AG04450 (cell line): ENCODE measurements at regions not wholly inside any gene's neighbourhood (a gene's known extent, or its start where the extent isn't known, plus 50 kb on each side); places are given as distances from the start of the nearest gene placed in this dataset.

Experiments used
- CTCF ChIA-PET: fragments of 300-600, 350-600 bp; formaldehyde crosslinking; extraction: SDS; loops from one replicate; lab custom pipeline; 2022; ENCODE audit warnings: antibody characterized with exemption, inconsistent platforms; lab: Charles Lee
- POLR2A ChIA-PET: fragments of 350-600 bp; formaldehyde crosslinking; extraction: SDS; loops from one replicate; lab custom pipeline; 2021; ENCODE audit warnings: antibody characterized with exemption, inconsistent platforms; lab: Yijun Ruan, JAX
- DNase-seq: peaks from one replicate; pipeline ENCODE4 v3.0.0-alpha.2; 2011; ENCODE audit warnings: low read depth, low spot score
- H3K27ac ChIP-seq: one replicate; pipeline ENCODE4 v1.5.1; 2012; ENCODE audit warnings: low read depth, low read length, control low read depth
- H3K27me3 ChIP-seq: one replicate; pipeline ENCODE4 v1.6.0; 2012; ENCODE audit warnings: low read length; ENCODE audit not compliant: control insufficient read depth, insufficient read depth
- H3K4me3 ChIP-seq: 2 replicates; pipeline ENCODE4 v1.5.1; 2011; ENCODE audit warnings: mild to moderate bottlenecking, low read depth, low read length, control low read depth
- H3K9me3 ChIP-seq: 2 replicates; pipeline ENCODE4 v1.5.1; 2012; ENCODE audit warnings: low read length; ENCODE audit not compliant: control insufficient read depth, insufficient read depth
- TF ChIP-seq, protein P1 (sequence below): IDR thresholded peaks from 2 replicates; pipeline ENCODE4 v1.5.1; 2011; ENCODE audit warnings: low read depth, low read length, control low read depth, inconsistent platforms

DNA sequence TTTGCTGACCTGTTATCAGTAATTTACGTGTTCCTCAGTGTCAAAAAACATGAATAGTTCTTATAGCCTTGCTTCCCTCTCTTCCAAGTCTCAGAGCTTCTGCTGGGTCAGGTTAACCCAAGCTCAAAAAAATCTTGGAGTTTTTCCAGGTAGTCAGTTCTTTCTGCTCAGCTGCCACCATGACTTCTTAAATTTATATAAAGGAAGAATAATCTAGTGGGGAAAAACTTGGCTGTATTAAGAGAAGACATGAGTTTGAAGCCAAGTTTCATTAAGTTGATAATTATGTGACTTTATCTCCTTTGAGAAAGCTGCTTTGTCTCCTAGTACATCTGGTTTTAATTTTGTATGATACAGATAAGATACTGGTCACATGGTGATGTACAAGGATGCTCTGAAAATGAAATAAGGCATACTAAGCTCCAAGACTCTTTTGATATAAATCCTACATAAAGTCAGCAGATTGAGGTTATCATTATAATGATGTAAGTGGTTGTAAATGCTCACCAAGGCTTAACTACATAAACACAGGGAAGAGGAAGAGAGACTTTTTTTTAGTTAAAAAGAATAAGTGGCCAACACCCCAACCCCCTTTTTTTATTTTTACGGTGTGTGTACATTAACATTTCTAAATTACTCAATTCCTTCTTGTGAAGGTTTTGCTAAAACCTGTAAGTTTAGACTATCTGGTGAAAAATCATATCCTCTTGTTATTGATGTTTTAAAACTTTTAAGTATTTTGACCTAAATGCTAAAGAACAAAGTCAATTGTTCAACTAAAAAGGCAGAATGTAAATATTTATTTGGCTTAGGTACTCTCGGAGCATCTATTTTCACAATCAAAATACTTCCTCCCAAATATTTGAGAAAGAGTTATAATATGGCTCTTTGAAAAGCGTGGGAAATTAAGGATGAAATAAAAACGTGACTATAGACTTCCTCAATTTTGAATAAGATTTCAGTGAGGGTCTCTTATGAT is 84.1 kb upstream of the SLC38A2 start:
- ChIA-PET POLR2A (no interaction called here), CTCF (no interaction called here)
- no peak for DNase-seq
- no peaks in the 10 kb centered on the region for H3K27me3 ChIP-seq
- no peaks in the 10 kb centered on the region for H3K9me3 ChIP-seq
- H3K27ac ChIP-seq = no peak overlapping the region
- no peak overlapping the region for H3K4me3 ChIP-seq
- TF ChIP-seq, protein P1, sequence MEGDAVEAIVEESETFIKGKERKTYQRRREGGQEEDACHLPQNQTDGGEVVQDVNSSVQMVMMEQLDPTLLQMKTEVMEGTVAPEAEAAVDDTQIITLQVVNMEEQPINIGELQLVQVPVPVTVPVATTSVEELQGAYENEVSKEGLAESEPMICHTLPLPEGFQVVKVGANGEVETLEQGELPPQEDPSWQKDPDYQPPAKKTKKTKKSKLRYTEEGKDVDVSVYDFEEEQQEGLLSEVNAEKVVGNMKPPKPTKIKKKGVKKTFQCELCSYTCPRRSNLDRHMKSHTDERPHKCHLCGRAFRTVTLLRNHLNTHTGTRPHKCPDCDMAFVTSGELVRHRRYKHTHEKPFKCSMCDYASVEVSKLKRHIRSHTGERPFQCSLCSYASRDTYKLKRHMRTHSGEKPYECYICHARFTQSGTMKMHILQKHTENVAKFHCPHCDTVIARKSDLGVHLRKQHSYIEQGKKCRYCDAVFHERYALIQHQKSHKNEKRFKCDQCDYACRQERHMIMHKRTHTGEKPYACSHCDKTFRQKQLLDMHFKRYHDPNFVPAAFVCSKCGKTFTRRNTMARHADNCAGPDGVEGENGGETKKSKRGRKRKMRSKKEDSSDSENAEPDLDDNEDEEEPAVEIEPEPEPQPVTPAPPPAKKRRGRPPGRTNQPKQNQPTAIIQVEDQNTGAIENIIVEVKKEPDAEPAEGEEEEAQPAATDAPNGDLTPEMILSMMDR = no peak

DNA sequence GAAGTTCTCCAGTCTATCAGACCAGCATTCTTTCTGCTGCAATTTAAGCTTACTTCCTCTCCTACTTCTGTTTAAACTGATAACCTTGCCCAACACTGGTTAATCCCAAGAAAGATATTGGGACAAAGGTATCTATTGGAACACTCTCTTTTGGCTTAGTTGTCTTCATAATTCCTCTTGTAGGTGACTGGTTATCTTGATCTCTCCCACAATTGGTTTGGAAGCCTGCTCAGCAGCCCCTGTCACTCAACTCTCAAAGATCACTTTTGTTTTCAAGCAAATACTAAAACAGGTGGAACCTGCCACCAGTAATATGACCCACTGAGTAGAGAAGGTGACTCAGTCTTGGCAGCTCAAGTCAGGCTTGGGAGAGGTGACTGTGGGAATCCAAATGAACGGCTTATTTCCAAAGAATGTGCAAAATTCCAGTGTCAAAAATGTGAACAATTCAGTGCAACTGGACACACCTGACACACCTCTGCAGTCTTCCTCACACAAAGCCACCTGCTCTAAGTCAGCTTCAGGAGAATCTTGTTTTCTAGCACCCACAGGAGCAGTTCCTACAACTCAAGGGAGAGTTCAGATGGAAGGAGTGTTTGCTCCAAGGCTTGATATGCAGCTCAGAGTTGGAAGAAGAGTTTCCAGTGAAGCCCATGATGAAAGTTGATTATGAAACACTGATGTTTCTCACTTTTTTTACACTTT is 83.2 kb upstream of the SLC38A2 start:
- Histone ChIP-seq H3K9me3 (no peaks in the 10 kb centered on the region), H3K27ac (no peak overlapping the region), H3K4me3 (no peak overlapping the region), H3K27me3 (no peaks in the 10 kb centered on the region)
- no peak for DNase-seq
- CTCF ChIA-PET = no interaction called here
- POLR2A ChIA-PET = no interaction called here
- TF ChIP-seq, protein P1 = no peak

DNA sequence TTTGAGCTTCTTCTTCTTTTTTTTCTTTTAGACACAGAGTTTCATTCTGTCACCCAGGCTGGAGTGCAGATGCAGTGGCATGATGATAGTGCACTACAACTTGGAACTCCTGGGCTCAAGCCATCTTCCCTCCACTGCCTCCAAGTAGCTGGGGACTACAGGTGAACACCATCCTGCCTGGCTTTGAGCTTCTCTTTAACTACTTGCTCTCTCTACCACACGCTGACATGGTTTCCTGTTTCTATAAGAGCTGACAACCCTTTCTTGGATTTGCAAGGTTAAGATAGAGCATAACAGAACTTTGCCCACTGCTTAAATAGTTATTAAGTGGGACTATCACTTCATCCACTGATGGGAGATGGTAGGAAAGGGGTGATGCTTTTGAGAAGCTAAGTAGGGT is 82.4 kb upstream of the SLC38A2 start:
- no peaks in the 10 kb centered on the region for H3K27me3 ChIP-seq
- TF ChIP-seq, protein P1 = no peak
- H3K9me3 ChIP-seq = no peaks in the 10 kb centered on the region
- no peak overlapping the region for H3K27ac ChIP-seq
- POLR2A ChIA-PET = no interaction called here
- CTCF ChIA-PET = no interaction called here
- no peak overlapping the region for H3K4me3 ChIP-seq
- no peak for DNase-seq

DNA sequence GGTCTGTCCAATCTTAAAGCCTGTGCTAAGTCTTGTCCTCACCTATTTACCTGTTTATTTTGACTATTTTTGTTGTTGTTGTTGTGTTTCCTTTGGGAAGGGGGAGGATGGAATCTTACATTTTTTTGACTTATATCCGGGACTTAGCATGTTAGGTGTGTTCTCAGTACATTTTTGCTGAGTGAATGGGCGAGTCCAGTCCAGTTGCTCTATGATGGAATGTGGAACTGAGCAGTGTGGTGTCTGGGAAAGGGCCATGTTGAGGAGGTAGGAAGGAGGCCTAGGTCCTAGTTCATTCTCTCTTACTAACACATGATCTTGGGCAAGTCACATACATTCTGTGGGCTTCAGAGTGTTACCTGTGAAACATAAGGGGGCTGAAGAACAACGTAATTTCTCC is 80.9 kb upstream of the SLC38A2 start:
- CTCF ChIA-PET = no interaction called here
- TF ChIP-seq, protein P1 = no peak
- no peak overlapping the region for H3K4me3 ChIP-seq
- no peak for DNase-seq
- POLR2A ChIA-PET = no interaction called here
- no peaks in the 10 kb centered on the region for H3K9me3 ChIP-seq
- H3K27ac ChIP-seq = no peak overlapping the region
- no peaks in the 10 kb centered on the region for H3K27me3 ChIP-seq

DNA sequence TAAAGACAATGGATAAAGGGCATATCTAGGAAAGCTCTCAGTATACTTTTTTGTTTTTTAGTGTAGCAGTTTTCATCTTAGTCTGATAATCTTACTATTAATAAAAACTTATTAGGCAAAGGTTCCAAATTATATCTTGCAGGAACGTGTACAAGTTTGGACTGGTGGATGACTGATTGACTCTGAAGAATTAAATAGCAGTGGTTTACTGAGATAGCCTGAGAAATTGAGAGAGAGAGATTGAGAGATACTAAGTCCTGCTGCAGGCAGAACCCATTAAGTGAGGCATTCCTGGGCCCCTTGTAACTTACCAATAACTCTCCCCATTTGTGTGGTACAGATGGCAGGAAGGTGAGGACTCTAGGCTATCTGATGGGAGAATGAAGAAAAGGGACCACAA is 80.2 kb upstream of the SLC38A2 start:
- Histone ChIP-seq H3K9me3 (no peaks in the 10 kb centered on the region; the same call in 1 of the 2 replicates), H3K27me3 (no peaks in the 10 kb centered on the region), H3K27ac (no peak overlapping the region), H3K4me3 (no peak overlapping the region)
- TF ChIP-seq, protein P1 = no peak
- POLR2A ChIA-PET = no interaction called here
- CTCF ChIA-PET = no interaction called here
- DNase-seq = no peak
